Right lobe of liver (tissue), 4 donors: ENCODE measurements at regions not wholly inside any gene's neighbourhood (a gene's known extent, or its start where the extent isn't known, plus 50 kb on each side); places are given as distances from the start of the nearest gene placed in this dataset.

Experiments used
- POLR2A ChIP-seq: fragments of 450-650 bp; IDR thresholded peaks from one replicate; pipeline ENCODE4 v1.6.1; 2017; ENCODE audit warnings: antibody characterized with exemption, mild to moderate bottlenecking
- TF ChIP-seq, protein P1 (sequence below), 4 donors: fragments of 200-600 bp in 3 of 4; fragments of 450-650 bp in 1 of 4; IDR thresholded peaks; one replicate each; pipeline versions ENCODE4 v1.5.1 to v1.8.0; 2016 to 2022; ENCODE audit warnings: antibody characterized with exemption in 4 of 4, mild to moderate bottlenecking in 2 of 4
- donor health status: DM: no; HTN: no; CAD: no.
- donor health status: DM: no; HTN: no; CAD: no.
- donor health status: DM: no; HTN: yes; CAD: no.

DNA sequence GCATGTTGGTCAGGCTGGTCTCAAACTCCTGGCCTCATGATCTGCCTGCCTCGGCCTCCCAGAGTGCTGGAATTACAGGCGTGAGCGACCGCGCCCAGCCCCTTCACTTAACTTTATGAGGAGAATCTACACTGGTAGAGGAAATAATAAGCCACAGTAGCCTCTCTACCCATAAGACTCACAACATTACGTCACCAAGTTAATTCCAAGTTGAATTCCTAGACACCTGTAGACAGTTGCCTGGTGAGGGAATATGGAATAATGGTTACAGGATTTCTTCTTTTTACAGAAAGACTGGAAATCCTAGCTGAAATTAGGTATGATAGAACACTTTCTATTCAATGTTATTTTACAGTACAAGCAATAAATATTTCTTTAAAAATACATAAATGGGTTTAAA is 854.5 kb upstream of the EYS start:
- TF ChIP-seq, protein P1, sequence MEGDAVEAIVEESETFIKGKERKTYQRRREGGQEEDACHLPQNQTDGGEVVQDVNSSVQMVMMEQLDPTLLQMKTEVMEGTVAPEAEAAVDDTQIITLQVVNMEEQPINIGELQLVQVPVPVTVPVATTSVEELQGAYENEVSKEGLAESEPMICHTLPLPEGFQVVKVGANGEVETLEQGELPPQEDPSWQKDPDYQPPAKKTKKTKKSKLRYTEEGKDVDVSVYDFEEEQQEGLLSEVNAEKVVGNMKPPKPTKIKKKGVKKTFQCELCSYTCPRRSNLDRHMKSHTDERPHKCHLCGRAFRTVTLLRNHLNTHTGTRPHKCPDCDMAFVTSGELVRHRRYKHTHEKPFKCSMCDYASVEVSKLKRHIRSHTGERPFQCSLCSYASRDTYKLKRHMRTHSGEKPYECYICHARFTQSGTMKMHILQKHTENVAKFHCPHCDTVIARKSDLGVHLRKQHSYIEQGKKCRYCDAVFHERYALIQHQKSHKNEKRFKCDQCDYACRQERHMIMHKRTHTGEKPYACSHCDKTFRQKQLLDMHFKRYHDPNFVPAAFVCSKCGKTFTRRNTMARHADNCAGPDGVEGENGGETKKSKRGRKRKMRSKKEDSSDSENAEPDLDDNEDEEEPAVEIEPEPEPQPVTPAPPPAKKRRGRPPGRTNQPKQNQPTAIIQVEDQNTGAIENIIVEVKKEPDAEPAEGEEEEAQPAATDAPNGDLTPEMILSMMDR (IDR thresholded peaks at IDR 0.05), result no peak
- no peak for TF ChIP-seq POLR2A
